ENCODE measurements at regions not wholly inside any gene's neighbourhood (a gene's known extent, or its start where the extent isn't known, plus 50 kb on each side); places are given as distances from the start of the nearest gene placed in this dataset.

GRCh38 chr6:159469443-159469842 is 223.6 kb downstream of the SOD2 start:
- TF ChIP-seq CTCF (IDR thresholded peaks at IDR 0.05) (no peak), POLR2A (IDR thresholded peaks at IDR 0.05) (no peak)
